ENCODE measurements at regions not wholly inside any gene's neighbourhood (a gene's known extent, or its start where the extent isn't known, plus 50 kb on each side); places are given as distances from the start of the nearest gene placed in this dataset.
"Not testable (repeated sequence)": the region's sequence is repeated elsewhere in the genome, so short reads cannot be mapped to it uniquely, and the experiment has no call there.

- DNase-seq = not testable (repeated sequence)
Measured at GRCh38 chr1:34371179-34371578, 194.5 kb downstream of the C1orf94 start.

GRCh38 chr1:34371829-34372532, 195.3 kb downstream of the C1orf94 start:
- no peak for DNase-seq

GRCh38 chr1:34372891-34373290, 196.2 kb downstream of the C1orf94 start:
- no peak for DNase-seq

GRCh38 chr1:34373912-34374311, 197.2 kb downstream of the C1orf94 start:
- no peak for DNase-seq

GRCh38 chr1:34376531-34376930, 199.8 kb downstream of the C1orf94 start:
- no peak for DNase-seq

GRCh38 chr1:34378968-34379856, 202.5 kb downstream of the C1orf94 start:
- no peak for DNase-seq

- no peak for DNase-seq
Measured at GRCh38 chr1:34379911-34380310, 203.2 kb downstream of the C1orf94 start.

- no peak for DNase-seq
Measured at GRCh38 chr1:34380526-34381124, 203.9 kb downstream of the C1orf94 start.

GRCh38 chr1:34389974-34390373, 213.3 kb downstream of the C1orf94 start:
- DNase-seq = no peak

GRCh38 chr1:34396042-34396441, 219.3 kb downstream of the C1orf94 start:
- no peak for DNase-seq

- DNase-seq = no peak
Measured at GRCh38 chr1:34398241-34398915, 221.7 kb downstream of the C1orf94 start.

GRCh38 chr1:34398916-34399275, 222.2 kb downstream of the C1orf94 start:
- DNase-seq = no peak

GRCh38 chr1:34400675-34401074, 224.0 kb downstream of the C1orf94 start:
- DNase-seq = no peak

- DNase-seq = no peak
Measured at GRCh38 chr1:34403156-34403555, 226.4 kb downstream of the C1orf94 start.

- DNase-seq = no peak
Measured at GRCh38 chr1:34404804-34405203, 228.1 kb downstream of the C1orf94 start.

- no peak for DNase-seq
Measured at GRCh38 chr1:34405266-34405959, 228.7 kb downstream of the C1orf94 start.

GRCh38 chr1:34406377-34406776, 229.7 kb downstream of the C1orf94 start:
- DNase-seq = no peak

- DNase-seq = no peak
Measured at GRCh38 chr1:34406833-34407539, 230.3 kb downstream of the C1orf94 start.

GRCh38 chr1:34408011-34408410, 231.3 kb downstream of the C1orf94 start:
- DNase-seq = no peak

GRCh38 chr1:34409689-34410229, 233.1 kb downstream of the C1orf94 start:
- DNase-seq = no peak

GRCh38 chr1:34412598-34413370, 236.1 kb downstream of the C1orf94 start:
- no peak for DNase-seq

Data from EL (cell line).